Astrocyte of the spinal cord (primary cell): ENCODE measurements at regions not wholly inside any gene's neighbourhood (a gene's known extent, or its start where the extent isn't known, plus 50 kb on each side); places are given as distances from the start of the nearest gene placed in this dataset.

Source experiments
- DNase-seq: peaks from one replicate; pipeline ENCODE4 v3.0.0; 2011; ENCODE audit warnings: low read depth, low spot score
- H3K4me3 ChIP-seq: 2 replicates; pipeline ENCODE4 v1.5.1; 2011; ENCODE audit warnings: low read depth, mild to moderate bottlenecking, low read length, moderate library complexity
- CTCF ChIP-seq: IDR thresholded peaks from 2 replicates; pipeline ENCODE4 v1.5.1; 2012; ENCODE audit warnings: low read depth, mild to moderate bottlenecking, low read length, inconsistent platforms
- in situ Hi-C: cut with HindIII; loops from 2 replicates; pipeline ENCODE4 v1.10.0; 2017; ENCODE audit warnings: low sequenced_read_pairs

- H3K4me3 ChIP-seq: no peak overlapping the region
- no peak for DNase-seq
- no peak for TF ChIP-seq CTCF
- in situ Hi-C loops: no loop called here
These were observed 195.1 kb upstream of the WDR11 start for GRCh38 chr10:120656107-120656506.

- DNase-seq: no peak
- in situ Hi-C loops: no loop called here
- no peak overlapping the region for H3K4me3 ChIP-seq
- no peak for TF ChIP-seq CTCF
These were observed 193.8 kb upstream of the WDR11 start for GRCh38 chr10:120657371-120657770.

- H3K4me3 ChIP-seq: no peak overlapping the region
- DNase-seq: no peak
- TF ChIP-seq CTCF: no peak
- in situ Hi-C loops: no loop called here
These were observed 191.9 kb upstream of the WDR11 start for GRCh38 chr10:120658943-120659885.

- H3K4me3 ChIP-seq: no peak overlapping the region
- DNase-seq: no peak
- in situ Hi-C loops: no loop called here
- no peak for TF ChIP-seq CTCF
These were observed 184.9 kb upstream of the WDR11 start for GRCh38 chr10:120666308-120666707.

- in situ Hi-C loops: no loop called here
- no peak overlapping the region for H3K4me3 ChIP-seq
- no peak for TF ChIP-seq CTCF
- no peak for DNase-seq
These were observed 183.9 kb upstream of the WDR11 start for GRCh38 chr10:120667276-120667675.

GRCh38 chr10:120671491-120671890, 179.7 kb upstream of the WDR11 start:
- in situ Hi-C loops: no loop called here
- H3K4me3 ChIP-seq: no peak overlapping the region
- no peak for TF ChIP-seq CTCF
- no peak for DNase-seq
